Neural cell (in vitro differentiated cells): ENCODE measurements at regions not wholly inside any gene's neighbourhood (a gene's known extent, or its start where the extent isn't known, plus 50 kb on each side); places are given as distances from the start of the nearest gene placed in this dataset.

Experiments used
- H2AFZ ChIP-seq: fragments of 200-600, 300-800 bp; sonication (generic), shearing (Covaris generic); 2 replicates; pipeline ENCODE4 v1.6.0; 2014; ENCODE audit warnings: low read depth, mild to moderate bottlenecking, antibody characterized with exemption, low read length, moderate library complexity
- H3F3A ChIP-seq: fragments of 200-600 bp; shearing (Covaris generic); 2 replicates; pipeline ENCODE4 v1.6.1; 2016; ENCODE audit warnings: mild to moderate bottlenecking, moderate library complexity, mixed read lengths, antibody characterized with exemption, low read length; ENCODE audit not compliant: insufficient read depth, poor library complexity, severe bottlenecking
- H3K27ac ChIP-seq: fragments of 200-600, 300-800 bp; sonication (generic), shearing (Covaris generic); 2 replicates; pipeline ENCODE4 v1.5.1; 2014; ENCODE audit warnings: mild to moderate bottlenecking, low read length, moderate library complexity
- H3K27me3 ChIP-seq: fragments of 300-800, 200-600 bp; sonication (generic), shearing (Covaris generic); 2 replicates; pipeline ENCODE4 v1.6.0; 2014; ENCODE audit warnings: mild to moderate bottlenecking, low read depth, low read length, moderate library complexity; ENCODE audit not compliant: insufficient read depth
- H3K36me3 ChIP-seq: fragments of 300-800, 200-600 bp; sonication (generic), shearing (Covaris generic); 2 replicates; pipeline ENCODE4 v1.5.1; 2014; ENCODE audit warnings: mild to moderate bottlenecking, antibody characterized with exemption, low read length, moderate library complexity; ENCODE audit not compliant: insufficient read depth
- H3K4me2 ChIP-seq: fragments of 300-800, 200-600 bp; sonication (generic), shearing (Covaris generic); 2 replicates; pipeline ENCODE4 v1.6.0; 2014; ENCODE audit warnings: mild to moderate bottlenecking, low read length
- H3K4me3 ChIP-seq: fragments of 300-800, 200-600 bp; sonication (generic), shearing (Covaris generic); 2 replicates; pipeline ENCODE4 v1.5.1; 2014; ENCODE audit warnings: mild to moderate bottlenecking, low read length, moderate library complexity
- H3K79me2 ChIP-seq: fragments of 200-600 bp; shearing (Covaris generic); replicated peaks from 2 replicates; pipeline ENCODE4 v1.6.0; 2014; ENCODE audit warnings: mild to moderate bottlenecking, low read length, moderate library complexity; ENCODE audit not compliant: insufficient read depth
- H3K9ac ChIP-seq: fragments of 300-800, 200-600 bp; sonication (generic), shearing (Covaris generic); 2 replicates; pipeline ENCODE4 v1.6.1; 2016; ENCODE audit warnings: mild to moderate bottlenecking, low read length, mixed read lengths
- H3K9me2 ChIP-seq: fragments of 200-600 bp; shearing (Covaris generic); 2 replicates; pipeline ENCODE4 v1.6.1; 2016; ENCODE audit warnings: mild to moderate bottlenecking, low read length, mixed read lengths; ENCODE audit not compliant: insufficient read depth
- H3K9me3 ChIP-seq: fragments of 200-600, 300-800 bp; sonication (generic), shearing (Covaris generic); 2 replicates; pipeline ENCODE4 v1.6.1; 2016; ENCODE audit warnings: mild to moderate bottlenecking, mixed run types, low read length, moderate library complexity, mixed read lengths
- H4K20me1 ChIP-seq: fragments of 200-600 bp; shearing (Covaris generic); 2 replicates; pipeline ENCODE4 v1.6.1; 2016; ENCODE audit warnings: mild to moderate bottlenecking, mixed run types; ENCODE audit not compliant: insufficient read depth
- CTCF ChIP-seq: fragments of 450-650 bp; IDR thresholded peaks from 2 replicates; pipeline ENCODE4 v1.5.1; 2014; ENCODE audit warnings: antibody characterized with exemption, mild to moderate bottlenecking, moderate library complexity; ENCODE audit not compliant: poor library complexity, severe bottlenecking
- EP300 ChIP-seq: fragments of 450-650 bp; conservative IDR thresholded peaks from 2 replicates; pipeline ENCODE4 v1.6.1; 2014; ENCODE audit warnings: antibody characterized with exemption, mild to moderate bottlenecking, moderate library complexity; ENCODE audit not compliant: poor library complexity, severe bottlenecking
- EZH2 ChIP-seq: fragments of 200-600, 300-800 bp; shearing (Covaris generic), sonication (generic); IDR thresholded peaks from 2 replicates; pipeline ENCODE4 v1.6.1; 2014; ENCODE audit warnings: antibody characterized with exemption, low read length, borderline replicate concordance, mild to moderate bottlenecking; ENCODE audit not compliant: insufficient read depth, poor library complexity, severe bottlenecking
- MXI1 ChIP-seq: fragments of 450-650 bp; conservative IDR thresholded peaks from 2 replicates; pipeline ENCODE4 v1.6.1; 2014; ENCODE audit warnings: antibody characterized with exemption, mild to moderate bottlenecking; ENCODE audit not compliant: poor library complexity, severe bottlenecking
- POLR2AphosphoS5 ChIP-seq: IDR thresholded peaks from 2 replicates; pipeline ENCODE4 v1.6.1; 2012
- RAD21 ChIP-seq: fragments of 450-650 bp; conservative IDR thresholded peaks from 2 replicates; pipeline ENCODE4 v1.6.1; 2014; ENCODE audit warnings: antibody characterized with exemption, mild to moderate bottlenecking, moderate library complexity
- REST ChIP-seq: IDR thresholded peaks from 2 replicates; pipeline ENCODE4 v1.6.1; 2012; ENCODE audit warnings: borderline replicate concordance
- SMC3 ChIP-seq: fragments of 450-650 bp; conservative IDR thresholded peaks from 2 replicates; pipeline ENCODE4 v1.6.1; 2014; ENCODE audit warnings: antibody characterized with exemption, mild to moderate bottlenecking, moderate library complexity; ENCODE audit not compliant: poor library complexity
- TAF1 ChIP-seq: IDR thresholded peaks from 2 replicates; pipeline ENCODE4 v1.6.1; 2012; ENCODE audit warnings: low read depth

- H2AFZ ChIP-seq: no peak overlapping the region
- TF ChIP-seq RAD21 (no peak), POLR2AphosphoS5 (no peak), SMC3 (no peak), EZH2 (no peak), EP300 (no peak), REST (no peak), TAF1 (no peak), MXI1 (no peak), CTCF (no peak)
- H3K79me2 ChIP-seq: no peaks in the 10 kb centered on the region
- no peak overlapping the region for H3K27ac ChIP-seq
- no peaks in the 10 kb centered on the region for H3K9me2 ChIP-seq
- no peak overlapping the region for H3K4me3 ChIP-seq
- no peaks in the 10 kb centered on the region for H4K20me1 ChIP-seq
- H3K9ac ChIP-seq: no peak overlapping the region
- no peak overlapping the region for H3K4me2 ChIP-seq
- H3K36me3 ChIP-seq: no peaks in the 10 kb centered on the region
- no peaks in the 10 kb centered on the region for H3K27me3 ChIP-seq
- H3K9me3 ChIP-seq: no peaks in the 10 kb centered on the region
- no peaks in the 10 kb centered on the region for H3F3A ChIP-seq
These were observed 358.2 kb downstream of the KIF16B start for GRCh38 chr20:16215041-16215440.

- H3K9ac ChIP-seq: no peak overlapping the region
- no peak overlapping the region for H2AFZ ChIP-seq
- no peaks in the 10 kb centered on the region for H3K9me3 ChIP-seq
- H3K4me2 ChIP-seq: no peak overlapping the region
- H3K27ac ChIP-seq: no peak overlapping the region
- H3K4me3 ChIP-seq: no peak overlapping the region
- H3K79me2 ChIP-seq: no peaks in the 10 kb centered on the region
- TF ChIP-seq EZH2 (no peak), EP300 (no peak)
- H3K27me3 ChIP-seq: no peaks in the 10 kb centered on the region
- no peaks in the 10 kb centered on the region for H4K20me1 ChIP-seq
- H3F3A ChIP-seq: no peaks in the 10 kb centered on the region
- H3K36me3 ChIP-seq: no peaks in the 10 kb centered on the region
- no peaks in the 10 kb centered on the region for H3K9me2 ChIP-seq
These were observed 360.5 kb downstream of the KIF16B start for GRCh38 chr20:16212790-16213189.

- H4K20me1 ChIP-seq: no peaks in the 10 kb centered on the region
These were observed 363.3 kb downstream of the KIF16B start for GRCh38 chr20:16209951-16210361.

More at GRCh38 chr20:16209951-16210361, 363.3 kb downstream of the KIF16B start:
- Histone ChIP-seq H3K4me3 (no peak overlapping the region), H3K79me2 (no peaks in the 10 kb centered on the region), H3K27ac (no peak overlapping the region), H3K9ac (no peak overlapping the region), H3K36me3 (no peaks in the 10 kb centered on the region), H3K9me2 (no peaks in the 10 kb centered on the region), H3K9me3 (no peaks in the 10 kb centered on the region), H2AFZ (no peak overlapping the region), H3F3A (no peaks in the 10 kb centered on the region), H3K4me2 (no peak overlapping the region), H3K27me3 (no peaks in the 10 kb centered on the region)
- no peak for TF ChIP-seq MXI1
- TF ChIP-seq SMC3: no peak
- no peak for TF ChIP-seq CTCF
- TF ChIP-seq EZH2: no peak
- no peak for TF ChIP-seq RAD21
- TF ChIP-seq POLR2AphosphoS5: no peak
- no peak for TF ChIP-seq EP300
- no peak for TF ChIP-seq REST
- TF ChIP-seq TAF1: no peak
